Ascending aorta (tissue), 2 donors: ENCODE measurements at regions not wholly inside any gene's neighbourhood (a gene's known extent, or its start where the extent isn't known, plus 50 kb on each side); places are given as distances from the start of the nearest gene placed in this dataset.

Experiments used
- DNase-seq, 2 donors: peaks; one replicate each; pipeline ENCODE4 v3.0.0-alpha.2; 2019; ENCODE audit warnings: low spot score in 2 of 2
- H3K27ac ChIP-seq, 2 donors: fragments of 200-600 bp; sonication (generic); one replicate each; pipeline ENCODE4 v1.5.1; 2016 to 2017; ENCODE audit warnings: mild to moderate bottlenecking in 1 of 2
- H3K27me3 ChIP-seq: fragments of 200-600 bp; sonication (generic); one replicate; pipeline ENCODE4 v1.5.1; 2017
- H3K36me3 ChIP-seq, 2 donors: fragments of 200-600 bp; sonication (generic); one replicate each; pipeline ENCODE4 v1.5.1; 2016
- H3K4me1 ChIP-seq, 2 donors: fragments of 200-600 bp; sonication (generic); one replicate each; pipeline ENCODE4 v1.5.1; 2016 to 2017; ENCODE audit warnings: mild to moderate bottlenecking in 1 of 2
- H3K4me3 ChIP-seq, 2 donors: fragments of 200-600 bp; sonication (generic); one replicate each; pipeline ENCODE4 v1.5.1; 2016 to 2017; ENCODE audit warnings: mild to moderate bottlenecking in 1 of 2
- H3K9me3 ChIP-seq, 2 donors: fragments of 200-600 bp; sonication (generic); one replicate each; pipeline ENCODE4 v1.5.1; 2016
- CTCF ChIP-seq, 3 experiments: fragments of 200-600 bp in 2 of 3; fragments of 450-650 bp in 1 of 3; sonication (generic) in 2 of 3; IDR thresholded peaks; one replicate each; pipeline ENCODE4 v1.5.1; 2016 to 2019; ENCODE audit warnings: antibody characterized with exemption in 3 of 3, mild to moderate bottlenecking in 1 of 3, moderate library complexity in 1 of 3
- intact Hi-C: fragments of 100-400 bp; cut with DNase I; formaldehyde crosslinking; loops from one replicate; pipeline ENCODE4 v1.15.1; 2023

- no peaks in the 10 kb centered on the region for H3K27me3 ChIP-seq
- H3K4me3 ChIP-seq = no peak overlapping the region
- no peaks in the 10 kb centered on the region for H3K9me3 ChIP-seq
- no peaks in the 10 kb centered on the region for H3K36me3 ChIP-seq
- no peak overlapping the region for H3K27ac ChIP-seq
- intact Hi-C loops = no loop called here
- DNase-seq = no peak
- no peak for TF ChIP-seq CTCF (IDR thresholded peaks at IDR 0.05)
- no peaks in the 10 kb centered on the region for H3K4me1 ChIP-seq
Measured at GRCh38 chr1:34358636-34359035, 181.9 kb downstream of the C1orf94 start.

GRCh38 chr1:34359411-34359810, 182.7 kb downstream of the C1orf94 start:
- Histone ChIP-seq H3K4me1 (no peaks in the 10 kb centered on the region), H3K9me3 (no peaks in the 10 kb centered on the region), H3K27ac (no peak overlapping the region), H3K4me3 (no peak overlapping the region), H3K27me3 (no peaks in the 10 kb centered on the region), H3K36me3 (no peaks in the 10 kb centered on the region)
- no peak for TF ChIP-seq CTCF (IDR thresholded peaks at IDR 0.05)
- intact Hi-C loops = no loop called here
- no peak for DNase-seq

GRCh38 chr1:34360574-34360973, 183.9 kb downstream of the C1orf94 start:
- DNase-seq = no peak
- intact Hi-C loops = no loop called here
- Histone ChIP-seq H3K36me3 (no peaks in the 10 kb centered on the region), H3K9me3 (no peaks in the 10 kb centered on the region), H3K4me1 (no peaks in the 10 kb centered on the region), H3K27ac (no peak overlapping the region), H3K27me3 (no peaks in the 10 kb centered on the region), H3K4me3 (no peak overlapping the region)
- TF ChIP-seq CTCF (IDR thresholded peaks at IDR 0.05) = no peak

- no peaks in the 10 kb centered on the region for H3K27me3 ChIP-seq
- H3K27ac ChIP-seq = no peak overlapping the region
- no peak overlapping the region for H3K4me3 ChIP-seq
- H3K36me3 ChIP-seq = no peaks in the 10 kb centered on the region
- no peak for TF ChIP-seq CTCF (IDR thresholded peaks at IDR 0.05)
- H3K9me3 ChIP-seq = no peaks in the 10 kb centered on the region
- intact Hi-C loops = no loop called here
- no peaks in the 10 kb centered on the region for H3K4me1 ChIP-seq
- DNase-seq = no peak
Measured at GRCh38 chr1:34361121-34361520, 184.4 kb downstream of the C1orf94 start.

- TF ChIP-seq CTCF (IDR thresholded peaks at IDR 0.05) = no peak
- H3K4me1 ChIP-seq = no peaks in the 10 kb centered on the region
- H3K27ac ChIP-seq = no peak overlapping the region
- H3K36me3 ChIP-seq = no peaks in the 10 kb centered on the region
- intact Hi-C loops = no loop called here
- H3K4me3 ChIP-seq = no peak overlapping the region
- no peaks in the 10 kb centered on the region for H3K27me3 ChIP-seq
- no peak for DNase-seq
- H3K9me3 ChIP-seq = no peaks in the 10 kb centered on the region
Measured at GRCh38 chr1:34361781-34362357, 185.2 kb downstream of the C1orf94 start.

GRCh38 chr1:34362949-34363348, 186.2 kb downstream of the C1orf94 start:
- Histone ChIP-seq H3K27ac (no peak overlapping the region), H3K36me3 (no peaks in the 10 kb centered on the region), H3K4me1 (no peaks in the 10 kb centered on the region), H3K27me3 (no peaks in the 10 kb centered on the region), H3K9me3 (no peaks in the 10 kb centered on the region), H3K4me3 (no peak overlapping the region)
- DNase-seq = no peak
- TF ChIP-seq CTCF (IDR thresholded peaks at IDR 0.05) = no peak
- intact Hi-C loops = no loop called here
